TTC549 (cell line): ENCODE measurements at regions not wholly inside any gene's neighbourhood (a gene's known extent, or its start where the extent isn't known, plus 50 kb on each side); places are given as distances from the start of the nearest gene placed in this dataset.
"Not testable (repeated sequence)": the region's sequence is repeated elsewhere in the genome, so short reads cannot be mapped to it uniquely, and the experiment has no call there.

Experiments
- FAIRE-seq: peaks from 2 replicates; lab custom pipeline; 2012; peaks lifted over from hg19 to GRCh38; lab: Jason Lieb, UNC

DNA sequence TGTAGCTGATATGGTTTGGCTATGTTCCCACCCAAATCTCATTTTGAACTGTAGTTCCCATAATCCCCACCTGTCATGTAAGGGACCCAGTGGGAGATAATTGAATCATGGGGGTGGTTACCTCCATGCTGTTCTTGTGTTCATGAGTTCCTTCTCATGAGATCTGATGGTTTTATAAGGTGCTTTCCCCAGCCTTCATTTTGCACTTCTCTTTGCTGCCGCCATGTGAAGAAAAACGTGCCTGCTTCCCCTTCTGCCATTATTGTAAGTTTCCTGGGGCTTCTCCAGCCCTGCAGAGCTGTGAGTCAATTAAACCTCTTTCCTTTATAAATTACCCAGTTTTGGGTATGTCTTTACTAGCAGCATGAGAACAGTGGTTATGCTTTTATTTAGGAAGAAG is 741.6 kb upstream of the GJE1 start:
- FAIRE-seq = not testable (repeated sequence)

DNA sequence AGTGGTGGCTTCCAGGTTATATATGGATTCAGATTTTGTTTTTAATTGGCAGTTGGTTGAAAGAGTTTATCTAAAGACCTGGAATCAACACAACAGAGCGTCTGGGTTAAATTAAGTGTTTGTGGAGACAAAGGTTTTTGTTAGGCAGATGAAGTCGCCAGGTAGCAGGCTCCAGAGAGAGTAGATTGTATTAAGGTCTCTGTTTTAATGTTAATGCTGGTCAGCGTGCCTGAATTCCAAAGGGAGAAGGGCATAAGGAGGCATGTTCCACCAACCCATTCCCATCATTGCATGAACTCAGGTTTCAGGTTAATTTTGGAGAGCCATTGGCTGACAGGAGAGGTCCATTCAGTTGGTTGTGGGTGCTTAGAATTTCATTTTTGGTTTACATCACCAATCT is 744.1 kb upstream of the GJE1 start:
- FAIRE-seq = no peak

DNA sequence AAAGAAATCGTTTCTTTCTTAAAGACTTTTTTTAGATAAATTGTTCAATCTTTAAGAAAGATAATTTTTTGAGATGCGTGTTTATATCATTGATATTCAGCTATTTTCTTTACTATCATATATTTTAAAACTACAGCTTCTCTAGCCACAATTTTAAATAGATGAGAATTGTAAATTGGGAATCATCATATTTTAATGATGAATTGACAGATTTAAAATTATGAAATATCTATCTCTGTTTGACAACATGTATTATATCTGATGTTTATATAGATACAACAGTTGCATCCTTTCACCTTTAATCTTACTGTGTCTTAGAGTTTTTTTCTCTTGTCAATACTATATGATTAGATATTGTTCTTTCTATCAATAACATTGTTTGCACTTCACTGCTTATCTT is 762.3 kb upstream of the GJE1 start:
- peak; percentile 7 for FAIRE-seq

DNA sequence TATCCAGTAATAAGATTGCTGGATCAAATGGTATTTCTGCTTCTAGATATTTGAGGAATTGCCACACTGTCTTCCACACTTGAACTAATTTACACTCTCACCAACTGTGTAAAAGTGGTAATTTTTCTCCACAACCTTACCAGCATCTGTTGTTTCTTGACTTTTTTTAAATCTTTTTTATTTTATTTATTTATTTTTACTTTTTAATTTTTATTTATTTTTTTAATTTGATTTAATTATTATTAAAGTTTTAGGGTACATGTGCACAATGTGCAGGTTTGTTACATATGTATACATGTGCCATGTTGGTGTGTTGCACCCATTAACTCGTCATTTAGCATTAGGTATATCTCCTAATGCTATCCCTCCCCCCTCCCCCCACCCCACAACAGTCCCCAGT is 765.9 kb upstream of the GJE1 start:
- not testable (repeated sequence) for FAIRE-seq

DNA sequence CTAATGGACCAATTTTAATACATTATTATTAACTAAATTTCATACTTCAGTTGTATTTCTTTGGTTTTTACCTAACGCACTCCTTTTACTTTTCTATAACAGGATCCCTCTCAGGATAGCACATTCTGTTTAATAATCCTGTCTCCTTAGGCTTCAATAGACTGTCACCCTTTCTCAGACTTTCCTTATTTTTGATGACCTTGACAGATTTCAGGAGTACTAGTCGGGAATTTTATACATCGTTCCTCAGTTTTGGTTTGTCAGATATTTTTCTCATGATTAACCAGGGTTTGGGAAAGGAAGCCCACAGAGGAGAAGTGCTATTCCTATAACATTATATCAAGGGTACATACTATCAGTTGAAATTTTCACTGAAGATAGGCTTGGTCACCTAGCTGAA is 768.0 kb upstream of the GJE1 start:
- no peak for FAIRE-seq

DNA sequence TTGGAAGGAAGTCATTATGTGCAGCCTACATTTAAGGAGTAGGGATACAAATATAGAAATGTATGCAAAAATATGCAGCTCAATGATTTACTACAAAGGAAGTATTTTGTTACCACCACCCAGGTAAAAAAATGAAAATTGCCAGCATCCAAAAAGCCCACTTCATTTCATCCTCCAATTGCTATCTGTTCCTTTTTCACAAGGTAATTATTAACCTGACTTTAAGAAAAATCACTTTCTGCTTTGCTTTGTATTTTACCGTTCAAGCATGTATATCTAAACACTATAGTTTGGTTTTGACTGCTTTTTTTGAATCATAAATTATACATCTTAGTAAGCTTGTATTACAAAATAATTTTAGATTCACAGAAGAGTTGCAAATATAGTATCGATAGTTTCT is 768.5 kb upstream of the GJE1 start:
- no peak for FAIRE-seq

DNA sequence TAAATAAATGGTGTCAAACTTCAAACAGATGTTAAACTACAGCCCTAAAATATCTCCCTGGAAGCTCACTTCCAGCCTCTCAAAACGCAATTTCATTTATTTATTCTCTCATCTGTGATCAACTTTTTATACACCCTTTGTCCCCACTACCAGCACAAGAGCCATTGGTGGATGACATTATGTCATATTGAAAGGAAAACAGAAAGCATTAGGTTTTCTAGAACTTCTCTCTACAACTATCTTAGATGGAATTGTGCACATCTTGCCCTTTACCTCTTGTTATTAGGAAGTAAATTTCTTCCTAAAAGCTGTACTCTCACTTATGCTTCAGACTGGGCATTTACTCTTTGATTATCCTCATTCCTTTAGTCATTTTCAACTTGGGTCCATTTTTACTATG is 771.2 kb upstream of the GJE1 start:
- FAIRE-seq = no peak

DNA sequence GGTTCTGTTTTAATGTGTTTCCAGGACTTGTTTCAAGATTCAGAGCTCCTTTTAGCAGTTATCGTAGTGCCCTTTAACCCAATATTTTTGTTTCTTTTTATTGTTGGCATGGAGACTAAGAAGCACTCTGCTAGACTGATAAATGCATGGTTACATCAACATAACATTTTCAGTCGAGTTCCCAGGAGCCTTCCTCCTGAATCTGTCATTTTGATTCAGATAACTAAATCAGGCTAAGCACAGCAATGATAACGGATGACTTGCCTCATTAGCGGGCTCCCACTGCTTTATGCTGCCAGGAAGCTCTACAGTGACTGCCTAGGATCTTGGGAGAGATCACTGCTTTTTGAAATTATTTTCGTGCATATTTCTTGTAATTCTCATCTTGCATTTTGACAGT is 772.8 kb upstream of the GJE1 start:
- FAIRE-seq = no peak

DNA sequence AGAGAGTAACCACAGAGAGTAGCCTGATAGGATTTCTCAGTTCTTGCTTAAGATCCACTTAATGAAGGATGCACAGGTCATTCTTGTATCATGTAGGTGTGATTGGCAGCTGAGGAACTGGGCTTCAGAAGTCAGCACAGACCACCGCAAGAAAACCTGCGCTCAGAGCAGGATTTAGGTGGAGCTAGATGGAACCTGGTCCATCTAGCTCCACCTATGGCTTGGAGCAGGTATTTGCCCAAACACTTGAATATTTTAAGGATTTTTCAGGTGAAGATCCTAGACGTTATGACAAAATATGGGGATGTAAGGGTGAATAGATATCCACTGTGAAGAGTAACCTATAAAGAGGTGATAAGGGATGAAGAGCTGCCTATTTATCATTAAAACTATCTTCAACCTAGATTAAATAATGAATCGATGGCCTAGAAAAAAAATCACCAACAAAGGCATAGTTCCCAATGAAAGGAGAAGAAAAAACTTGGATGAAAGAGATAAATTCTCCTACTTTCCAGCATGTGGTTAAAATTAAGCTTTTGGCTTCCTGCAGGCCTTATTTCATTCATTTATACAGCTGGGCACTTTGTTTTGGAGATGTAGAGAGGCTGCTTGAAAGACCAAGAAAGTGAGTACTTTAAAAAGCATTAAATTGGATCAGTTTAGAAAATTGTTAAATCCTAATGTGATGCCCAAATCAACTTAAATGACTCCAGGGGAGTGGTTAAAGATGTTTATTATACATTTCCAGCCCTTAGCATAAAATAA is 778.4 kb upstream of the GJE1 start:
- no peak for FAIRE-seq

DNA sequence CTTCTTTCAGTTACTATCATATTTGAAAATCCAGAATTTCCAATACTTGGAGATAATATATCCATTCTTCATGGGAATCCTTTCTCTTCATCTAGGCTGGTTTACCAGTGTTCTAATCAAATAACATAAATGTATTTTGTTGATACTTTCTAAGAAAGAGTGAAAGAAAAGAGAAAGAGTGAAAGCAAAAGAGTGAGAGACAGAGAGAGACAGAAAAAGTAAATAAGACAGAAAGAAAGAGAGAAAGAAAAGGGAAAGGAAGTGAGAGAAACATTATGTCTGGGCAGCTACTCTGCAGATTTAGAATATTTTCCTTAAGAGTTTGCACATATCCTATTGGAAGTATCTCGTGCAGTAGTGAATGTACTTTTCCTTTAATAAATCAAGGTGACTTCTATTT is 781.0 kb upstream of the GJE1 start:
- FAIRE-seq = no peak

DNA sequence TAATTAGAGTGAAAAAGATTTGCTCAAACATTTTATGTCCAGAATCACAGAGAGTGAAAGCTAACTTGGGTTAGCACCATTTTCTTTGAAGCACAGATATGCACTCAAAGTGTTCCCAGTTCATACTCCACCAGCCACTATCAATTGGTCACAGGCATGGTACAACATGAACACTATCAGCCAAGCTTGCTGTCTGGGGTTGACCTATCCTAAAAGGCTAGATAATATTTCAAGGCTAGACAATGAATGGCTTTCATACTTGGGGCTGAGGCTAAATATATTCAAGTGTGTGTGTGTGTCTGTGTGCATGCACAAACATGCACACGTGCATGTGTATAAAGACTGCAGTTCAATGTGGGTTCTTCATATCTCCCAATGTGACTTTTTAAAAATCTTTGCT is 783.0 kb upstream of the GJE1 start:
- FAIRE-seq = no peak

DNA sequence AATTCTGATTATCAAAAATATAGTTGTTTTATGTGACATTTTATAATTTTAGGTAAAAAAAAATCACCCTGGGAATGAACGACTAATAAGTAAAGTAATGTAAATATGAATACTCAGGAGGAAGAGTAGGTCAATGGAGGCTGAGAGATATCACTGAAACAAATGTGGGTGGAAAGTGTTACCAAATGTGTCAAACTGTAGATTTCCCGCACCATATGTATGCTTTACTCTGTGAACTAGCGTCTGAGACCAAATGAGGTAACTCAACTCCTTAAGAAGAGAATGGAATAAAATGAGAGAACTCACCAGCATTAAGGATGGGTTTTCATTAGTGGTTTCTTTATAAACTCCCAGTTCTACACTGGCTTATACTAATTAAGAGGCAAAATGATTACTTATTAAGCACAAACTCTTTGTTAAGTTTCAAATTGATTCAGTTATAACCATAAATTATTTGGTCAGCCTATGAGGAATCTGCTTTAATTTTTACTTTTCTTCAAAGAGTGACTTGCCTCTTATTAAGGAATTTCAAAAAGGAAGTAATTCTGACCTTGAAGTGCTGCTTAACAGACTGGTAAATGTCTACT is 784.7 kb upstream of the GJE1 start:
- no peak for FAIRE-seq

DNA sequence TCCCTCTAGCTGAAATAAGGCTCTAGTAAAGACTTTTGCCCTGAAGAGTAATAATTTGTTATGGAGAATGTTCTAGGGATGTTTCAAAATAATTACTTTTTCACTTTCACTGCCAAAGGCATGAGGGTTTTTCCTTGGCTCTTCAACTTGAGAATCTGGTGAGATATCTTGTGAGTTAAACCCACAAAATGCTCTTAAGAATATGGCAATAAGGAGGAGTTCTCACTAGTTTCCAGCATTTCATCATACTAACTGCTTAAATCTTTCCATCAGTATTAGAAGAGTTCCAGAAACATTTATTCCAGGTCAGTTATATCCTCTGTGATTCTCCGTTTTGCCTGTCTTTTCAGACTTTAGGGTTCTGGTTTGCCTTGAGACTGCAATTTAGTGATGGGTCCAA is 785.6 kb upstream of the GJE1 start:
- no peak for FAIRE-seq

DNA sequence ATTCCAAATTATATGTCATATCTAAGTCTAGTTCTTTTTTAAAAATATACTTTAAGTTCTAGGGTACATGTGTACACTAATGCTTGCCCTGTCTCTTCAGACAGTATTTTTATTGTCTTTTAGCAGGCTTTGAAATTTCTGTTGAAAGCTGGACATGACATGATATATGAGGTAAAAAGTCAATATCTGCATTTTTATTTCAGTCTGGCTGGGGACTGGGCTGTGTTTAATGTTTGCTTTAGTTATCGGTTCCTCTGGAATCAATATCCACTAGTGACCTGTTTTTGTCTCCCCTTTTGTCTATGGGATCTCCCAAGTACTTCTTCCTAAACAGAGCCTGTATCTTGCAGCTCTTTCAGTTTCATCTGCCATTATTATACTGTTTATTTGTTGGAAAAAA is 786.2 kb upstream of the GJE1 start:
- no peak for FAIRE-seq

DNA sequence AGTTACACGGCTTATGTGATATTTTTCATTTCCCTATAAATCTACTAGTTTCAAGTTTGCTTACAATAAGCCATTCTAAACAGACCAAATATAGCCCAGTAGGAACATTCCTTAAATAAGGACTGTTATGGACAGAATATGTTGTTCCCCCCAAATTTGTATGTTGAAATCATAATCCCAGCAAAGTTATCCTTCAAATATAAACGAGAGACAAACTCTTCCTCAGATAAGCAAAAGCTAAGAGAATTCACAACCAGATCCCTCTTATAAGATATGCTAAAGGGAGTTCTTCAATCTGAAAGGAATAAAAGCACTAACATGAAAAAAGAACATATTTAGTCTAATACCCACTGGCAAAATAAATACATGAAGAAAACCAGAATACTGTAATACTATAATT is 795.5 kb upstream of the GJE1 start:
- no peak for FAIRE-seq

DNA sequence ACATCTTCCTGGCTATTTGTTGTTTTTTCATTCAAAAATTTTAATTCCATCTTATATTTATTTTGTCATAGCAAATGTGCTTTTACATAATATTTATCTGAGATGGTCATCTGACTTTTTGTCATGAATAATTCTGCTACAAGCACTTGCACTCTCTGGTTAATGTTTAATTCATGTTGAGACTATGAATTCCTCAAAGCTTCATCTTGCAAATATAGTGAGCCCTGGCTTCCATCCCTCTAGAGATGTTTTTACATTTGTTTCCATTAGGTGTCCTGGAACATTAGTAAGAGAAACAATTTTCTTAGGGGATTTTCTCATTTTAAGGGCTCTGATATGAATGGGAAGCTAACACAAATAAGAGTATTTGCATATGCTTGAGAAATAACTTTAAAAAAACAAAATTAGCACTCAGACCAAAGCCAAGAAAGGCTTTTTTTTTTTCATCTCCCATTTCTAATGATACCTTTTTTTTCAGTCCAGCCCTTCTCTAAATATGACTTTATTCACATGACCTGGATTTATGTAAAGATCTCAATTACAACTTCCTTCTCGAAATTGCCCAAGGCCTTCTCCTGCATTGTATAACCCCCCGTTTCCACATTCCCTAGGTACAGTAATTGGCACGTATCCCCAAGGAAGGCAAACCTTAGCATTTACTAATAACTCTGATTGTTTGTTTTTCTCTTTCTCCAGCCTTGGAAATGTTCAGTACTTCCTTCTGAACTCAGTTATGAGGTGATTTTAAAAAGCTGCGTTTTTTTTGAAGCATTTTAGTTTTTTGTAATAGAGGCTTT is 797.0 kb upstream of the GJE1 start:
- no peak for FAIRE-seq

DNA sequence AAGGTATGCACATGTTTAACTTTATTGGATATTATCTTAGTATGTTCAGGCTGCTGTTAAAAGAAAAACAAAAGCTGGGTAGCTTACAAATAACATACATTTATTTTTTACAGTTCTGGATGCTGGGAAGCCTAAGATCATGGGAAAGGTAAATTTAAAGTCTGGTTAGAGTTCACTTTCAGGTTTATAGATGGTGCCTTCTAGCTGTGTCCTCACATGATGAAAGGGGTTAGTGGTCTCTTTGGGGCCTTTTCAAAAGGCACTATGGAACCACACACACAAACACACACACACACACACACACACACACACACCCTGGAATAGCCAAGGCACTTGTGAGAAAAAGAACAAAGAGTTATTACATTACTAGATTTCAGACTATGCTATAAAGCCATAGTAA is 805.8 kb upstream of the GJE1 start:
- FAIRE-seq = no peak

DNA sequence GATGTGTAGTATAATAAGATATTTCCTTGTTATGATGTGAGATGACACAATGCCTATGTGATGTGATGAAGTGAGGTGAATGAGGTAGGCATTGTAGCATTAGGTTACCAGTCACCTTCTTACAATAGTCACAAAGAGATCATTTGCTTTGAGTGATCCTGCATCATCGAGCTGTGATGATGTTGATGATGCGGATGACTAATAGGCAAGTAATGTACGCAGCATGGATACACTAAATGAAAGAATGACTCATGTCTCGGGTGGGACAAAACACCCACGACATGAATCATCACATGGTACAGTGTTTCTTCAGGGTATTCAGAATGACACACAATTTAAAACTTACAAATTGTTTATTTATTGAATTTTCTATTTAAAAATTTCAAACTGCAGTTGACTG is 806.3 kb upstream of the GJE1 start:
- no peak for FAIRE-seq

DNA sequence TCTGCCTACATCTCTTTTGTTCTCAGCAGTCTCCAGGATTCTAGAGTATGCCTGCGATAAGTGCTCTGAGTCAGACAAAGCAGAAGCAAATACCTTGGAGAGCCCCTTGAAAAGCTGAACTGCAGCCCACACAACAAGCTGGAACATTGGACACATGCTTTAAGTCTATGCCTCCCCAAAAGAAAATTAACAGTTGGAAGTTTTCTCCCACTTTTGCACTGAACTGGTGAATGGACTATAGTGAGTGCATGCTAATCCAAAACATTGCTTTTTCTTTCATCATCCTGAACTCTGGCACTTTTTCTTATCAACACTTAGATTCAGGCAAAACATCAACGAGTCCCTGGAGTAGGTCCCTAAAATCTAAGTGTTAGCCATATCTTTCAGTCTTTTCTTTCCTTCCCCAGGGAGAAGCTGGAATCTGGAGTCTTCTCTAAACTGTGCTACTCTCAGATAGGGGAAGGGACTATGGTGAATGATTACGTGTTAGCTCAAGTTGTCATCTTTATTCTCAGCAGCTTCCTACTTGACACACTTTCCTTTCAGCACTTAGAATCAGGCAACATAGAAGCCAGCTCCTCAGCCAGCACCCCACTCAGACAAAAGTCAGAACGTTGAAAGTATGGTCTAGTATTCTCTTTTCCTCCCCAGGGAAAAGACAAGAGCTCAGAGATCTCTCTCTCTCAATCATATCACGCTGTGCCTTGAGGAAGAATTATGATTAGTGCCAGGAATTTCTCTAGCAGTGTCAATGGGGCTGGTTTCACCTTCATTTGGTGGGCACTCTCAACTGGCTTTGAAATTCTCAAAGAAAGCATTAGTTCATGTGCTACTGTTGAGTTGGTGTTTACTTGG is 811.0 kb upstream of the GJE1 start:
- FAIRE-seq = no peak

DNA sequence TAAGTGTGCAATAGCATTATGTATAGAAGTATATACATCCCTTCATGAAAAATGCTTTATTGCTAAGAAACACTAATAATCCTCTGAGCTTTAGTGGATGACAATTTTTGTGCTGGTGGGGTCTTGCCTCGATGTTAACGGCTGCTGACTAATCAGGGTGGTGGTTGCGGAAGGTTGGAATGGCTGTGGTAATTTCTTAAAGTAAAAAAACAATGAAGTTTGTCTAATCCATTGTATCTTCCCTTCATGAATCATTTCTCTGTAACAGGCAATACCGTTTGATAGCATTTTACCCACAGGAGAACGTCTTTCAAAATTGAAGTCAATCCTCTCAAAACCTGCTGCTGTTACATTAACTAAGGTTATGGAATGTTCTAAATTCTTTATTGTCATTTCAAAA is 816.5 kb upstream of the GJE1 start:
- FAIRE-seq = no peak

DNA sequence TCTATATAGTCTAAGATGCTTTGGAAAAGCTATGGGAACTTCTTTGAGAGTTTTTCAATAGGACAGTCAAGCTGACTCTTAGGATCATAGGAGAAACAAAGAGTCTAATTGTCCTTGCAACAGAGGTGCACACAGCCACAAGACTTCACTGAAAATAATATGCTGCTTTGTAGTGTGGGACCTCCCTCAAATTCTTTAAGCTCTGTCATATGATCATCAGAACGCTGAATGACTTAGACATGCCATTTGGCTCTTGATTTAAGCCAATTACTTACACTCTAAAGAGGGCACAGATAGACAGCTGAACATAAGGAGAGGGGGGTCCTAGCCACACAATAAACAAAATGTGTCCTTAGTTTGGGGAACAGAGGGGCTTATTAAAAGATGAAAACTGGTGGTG is 818.7 kb upstream of the GJE1 start:
- no peak for FAIRE-seq

DNA sequence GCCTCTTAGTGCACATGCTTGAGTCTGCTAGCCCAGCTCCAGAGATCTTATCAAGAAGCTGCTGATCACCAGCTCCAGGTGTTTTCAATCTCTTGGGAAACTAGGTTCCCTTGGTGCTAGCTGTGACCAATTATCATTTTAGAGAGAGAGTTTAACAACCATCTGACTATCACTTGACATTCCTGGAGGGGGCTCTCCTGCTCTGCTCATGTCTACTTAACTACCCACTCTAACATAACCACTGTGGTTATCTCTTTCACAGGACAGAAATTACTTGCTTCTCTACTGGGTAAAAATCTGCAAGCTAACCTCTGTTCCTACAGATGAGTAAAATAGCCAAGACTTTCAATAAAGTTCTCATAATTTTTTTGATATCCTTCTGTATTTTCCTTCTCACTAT is 823.4 kb upstream of the GJE1 start:
- no peak for FAIRE-seq
